ENCODE measurements at regions not wholly inside any gene's neighbourhood (a gene's known extent, or its start where the extent isn't known, plus 50 kb on each side); places are given as distances from the start of the nearest gene placed in this dataset.

DNA sequence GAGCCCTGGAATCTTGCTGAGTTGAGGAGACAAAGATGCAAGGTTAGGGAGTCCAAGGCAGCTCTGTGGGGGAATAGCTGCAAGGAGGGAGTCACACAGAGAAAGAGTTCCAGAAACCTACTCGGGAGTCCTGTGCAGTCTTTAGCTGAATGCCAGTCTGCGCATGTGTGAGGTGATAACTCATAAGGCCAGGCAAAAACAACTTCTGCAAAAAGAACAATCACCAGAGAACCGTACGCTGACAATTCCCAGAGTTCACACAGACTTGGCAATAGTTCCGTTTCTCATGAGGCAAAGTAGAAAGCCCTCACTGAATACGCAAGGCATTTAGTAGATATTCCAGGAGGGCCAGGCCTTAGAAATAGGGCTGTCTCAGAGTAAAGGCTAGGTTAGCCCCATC lies 135.2 kb upstream of the TAB2 start:
- no peak for DNase-seq (ENCODE audit: low read depth in 2 of 2)

DNA sequence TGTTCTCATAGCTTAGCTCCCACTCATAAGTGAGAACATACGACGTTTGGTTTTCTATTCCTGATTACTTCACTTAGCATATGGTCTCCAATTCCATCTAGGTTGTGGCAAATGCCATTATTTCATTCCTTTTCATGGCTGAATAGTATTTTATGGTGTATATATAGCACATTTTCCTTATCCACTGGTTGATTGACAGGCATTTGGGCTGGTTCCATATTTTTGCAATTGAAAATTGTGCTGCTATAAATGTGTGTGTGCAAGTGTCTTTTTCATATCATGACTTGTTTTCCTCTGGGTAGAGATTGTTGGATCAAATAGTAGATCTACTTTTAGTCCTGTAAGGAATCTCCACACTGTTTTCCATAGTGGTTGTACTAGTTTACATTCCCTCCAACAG lies 133.0 kb upstream of the TAB2 start:
- no peak for DNase-seq (ENCODE audit: low read depth in 2 of 2)

DNA sequence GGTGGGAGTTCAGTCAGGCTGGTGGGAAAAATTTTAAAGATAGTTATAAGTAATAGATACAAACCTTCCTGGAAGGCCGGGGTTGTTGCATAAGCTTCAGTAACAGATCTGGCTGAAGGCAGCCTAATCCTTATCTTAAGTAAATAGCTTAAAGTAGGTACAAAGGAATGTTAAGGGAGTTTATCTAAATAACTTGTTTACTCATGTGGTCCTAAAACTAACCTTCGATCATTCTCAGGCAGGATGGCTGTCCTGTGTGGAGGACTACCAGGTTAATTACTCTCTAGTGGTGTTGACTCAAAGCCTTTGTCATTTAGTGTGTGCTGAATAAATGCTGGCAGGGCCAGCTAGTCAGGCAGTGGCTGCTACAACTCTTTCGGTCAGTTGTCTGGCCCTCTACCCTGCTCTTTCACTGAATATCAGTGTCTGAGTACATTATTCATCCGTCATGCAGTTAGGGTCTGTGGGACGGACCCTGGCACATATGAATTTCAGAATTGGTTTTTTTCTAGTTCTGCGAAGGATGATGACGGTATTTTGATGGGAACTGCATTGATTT lies 131.6 kb upstream of the TAB2 start:
- no peak for DNase-seq (ENCODE audit: low read depth in 2 of 2)

DNA sequence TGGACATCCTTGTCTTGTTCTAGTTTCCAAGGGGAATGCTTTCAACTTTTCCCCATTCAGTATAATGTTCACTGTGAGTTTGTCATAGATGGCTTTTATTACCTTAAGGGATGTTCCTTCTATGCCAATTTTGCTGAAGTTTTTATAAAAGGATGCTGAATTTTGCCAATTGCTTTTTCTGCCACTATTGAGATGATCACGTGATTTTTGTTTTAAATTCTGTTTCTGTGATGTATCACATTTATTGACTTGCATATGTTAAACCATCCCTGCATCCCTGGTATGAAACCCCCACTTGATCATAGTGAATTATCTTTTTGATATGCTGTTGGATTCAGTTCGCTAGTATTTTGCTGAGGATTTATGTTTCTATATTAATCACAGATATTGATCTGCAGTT lies 130.6 kb upstream of the TAB2 start:
- no peak for DNase-seq (ENCODE audit: low read depth in 2 of 2)

DNA sequence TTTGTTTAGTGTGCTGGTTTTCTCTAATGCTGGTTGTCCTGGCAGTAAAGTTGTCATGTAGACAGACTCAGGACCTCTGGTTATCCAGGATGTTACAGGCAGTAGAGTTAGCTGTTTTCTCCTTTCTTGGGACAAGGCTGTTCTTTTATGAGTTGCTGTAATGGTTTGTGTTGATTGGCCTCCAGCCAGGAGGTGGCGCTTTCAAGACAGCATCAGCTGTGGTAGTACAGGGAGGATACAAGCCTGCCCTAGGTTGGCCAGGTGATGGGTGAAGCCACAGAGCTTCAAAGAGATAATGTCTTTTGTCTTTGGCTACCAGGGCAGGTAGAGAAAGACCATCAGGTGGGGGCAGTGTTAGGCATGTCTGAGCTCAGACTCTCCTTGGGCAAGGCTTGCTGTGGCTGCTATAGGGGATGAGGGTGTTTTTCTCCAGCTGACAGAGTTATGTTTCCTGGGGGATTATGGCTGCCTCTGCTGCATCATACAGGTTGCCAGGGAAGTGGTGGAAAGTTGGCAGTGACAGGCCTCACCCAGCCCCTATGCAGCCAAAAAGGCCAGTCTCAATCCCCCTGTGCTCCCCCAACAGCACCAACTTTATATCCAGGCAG lies 127.2 kb upstream of the TAB2 start:
- DNase-seq (ENCODE audit: low read depth in 2 of 2): peak in 1 of 2 donors; percentile 37

DNA sequence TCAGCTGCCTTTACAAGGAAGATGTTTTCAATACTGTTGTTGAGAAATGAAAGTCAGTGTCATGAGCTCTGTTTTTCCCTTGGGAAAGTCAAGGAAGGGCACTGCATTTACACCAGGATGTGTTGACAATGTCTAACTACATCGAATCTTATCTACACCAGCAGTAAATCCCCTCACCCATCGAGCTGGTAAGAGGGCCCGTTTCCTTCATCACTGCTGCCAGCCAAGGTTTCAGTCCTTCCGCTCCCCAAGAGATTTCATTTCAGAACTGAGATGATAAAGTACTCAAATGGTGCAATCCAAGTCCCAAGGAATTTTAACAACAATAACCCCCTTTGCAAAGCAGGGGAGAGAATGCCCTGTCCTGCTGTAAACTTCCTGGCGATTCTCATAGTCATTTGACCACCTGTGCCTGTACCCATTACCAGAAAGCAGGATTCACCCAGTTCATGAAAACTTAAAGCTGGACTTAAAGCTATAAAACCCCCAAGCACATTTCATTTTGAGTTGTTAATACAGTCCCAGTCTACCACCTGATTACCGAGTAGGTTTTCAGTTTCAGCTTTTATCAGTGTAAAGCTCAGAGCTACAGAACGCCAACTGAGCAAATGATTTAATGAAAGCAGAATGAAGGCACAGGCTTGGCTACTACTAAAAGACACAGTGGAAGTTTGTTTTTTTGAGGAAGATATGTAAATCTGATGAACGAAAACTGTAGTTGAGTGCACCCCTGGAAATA lies 122.5 kb upstream of the TAB2 start:
- no peak for DNase-seq (ENCODE audit: low read depth in 2 of 2)

DNA sequence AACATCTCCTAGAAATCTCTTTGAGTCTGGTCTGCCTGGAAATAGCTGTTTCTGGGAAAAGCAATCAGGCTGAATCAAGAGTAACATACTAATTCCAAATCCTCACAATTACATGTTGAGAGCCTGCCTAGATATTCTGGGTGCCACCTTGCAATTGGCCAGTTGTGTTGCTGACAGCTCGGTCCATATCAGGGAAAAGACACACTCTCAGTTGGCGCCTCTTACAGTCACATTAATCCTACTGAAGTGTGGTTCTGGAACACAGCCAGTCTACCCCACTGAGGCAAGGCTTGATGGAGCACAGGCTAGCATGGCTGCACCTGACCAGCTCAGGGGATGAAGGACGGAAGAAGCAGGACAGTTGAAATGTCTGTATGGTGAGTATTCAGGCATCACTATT lies 121.4 kb upstream of the TAB2 start:
- DNase-seq (ENCODE audit: low read depth in 2 of 2): no peak

DNA sequence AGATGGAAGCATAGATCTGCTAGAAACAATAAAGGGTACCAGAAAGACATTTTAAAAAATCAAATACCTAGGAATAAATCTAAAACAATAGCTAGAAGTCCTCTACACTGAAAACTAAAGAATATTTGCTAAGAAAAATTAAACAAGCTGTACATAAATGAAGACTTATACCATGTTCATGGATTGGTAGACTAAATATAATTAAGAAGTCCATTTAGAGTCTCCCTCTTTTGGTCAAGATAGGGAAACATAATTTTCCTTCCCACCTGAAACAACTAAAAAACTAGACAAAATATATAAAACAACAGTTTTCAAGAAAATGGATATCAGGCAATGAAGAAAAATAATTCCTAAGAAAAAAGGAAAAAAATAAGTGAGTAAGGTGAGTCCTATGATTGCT lies 120.0 kb upstream of the TAB2 start:
- no peak for DNase-seq (ENCODE audit: low read depth in 2 of 2)

DNA sequence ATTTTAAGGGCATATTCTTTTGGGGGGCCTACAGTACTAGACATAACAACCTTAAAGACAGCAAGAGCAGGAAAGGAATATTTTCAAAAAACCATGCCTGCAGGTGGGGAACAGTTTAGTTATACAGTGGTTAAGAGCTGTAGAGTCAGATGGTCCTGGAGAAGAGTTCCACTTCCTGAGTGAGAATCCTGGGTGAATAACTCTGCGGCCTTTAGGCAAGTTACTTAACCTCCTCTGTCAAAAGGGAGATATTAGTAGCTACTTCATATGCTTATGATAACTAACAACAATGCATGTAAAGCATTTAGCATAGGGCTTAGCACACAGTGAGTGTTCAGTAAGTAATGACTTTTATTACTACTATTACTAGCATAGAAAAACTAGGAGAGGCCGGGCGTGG lies 119.2 kb upstream of the TAB2 start:
- DNase-seq (ENCODE audit: low read depth in 2 of 2): no peak

DNA sequence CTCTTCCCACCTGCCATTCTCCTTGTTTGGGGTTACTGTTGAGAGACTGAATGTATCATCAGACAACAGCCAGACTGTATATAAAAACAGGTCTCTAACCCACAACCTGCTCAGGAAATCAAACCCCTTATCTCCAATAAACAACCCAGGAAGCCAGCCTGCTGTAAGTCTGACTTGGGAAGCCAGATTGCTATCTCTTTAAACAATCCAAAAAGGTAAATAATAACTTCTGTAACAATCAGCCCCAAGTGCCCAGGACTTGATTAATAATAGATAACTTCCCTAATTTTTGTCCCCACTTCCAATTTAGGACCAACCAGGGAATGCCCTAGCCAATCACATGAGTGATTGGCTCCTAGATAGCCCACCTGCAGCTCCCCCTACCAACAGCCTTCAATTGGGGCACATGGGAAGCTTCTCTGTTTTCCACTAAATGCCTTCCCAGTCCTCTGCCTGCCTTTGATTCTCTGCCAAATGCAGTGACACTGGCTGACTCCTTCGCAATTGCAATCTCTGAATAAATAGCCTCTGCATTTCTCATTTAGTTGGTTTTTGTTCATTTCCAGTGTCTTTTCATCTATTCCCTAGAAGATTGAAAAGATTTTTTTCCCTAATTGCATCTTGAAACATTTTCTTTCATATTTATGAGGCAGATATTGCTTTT lies 117.1 kb upstream of the TAB2 start:
- DNase-seq (ENCODE audit: low read depth in 2 of 2): no peak

DNA sequence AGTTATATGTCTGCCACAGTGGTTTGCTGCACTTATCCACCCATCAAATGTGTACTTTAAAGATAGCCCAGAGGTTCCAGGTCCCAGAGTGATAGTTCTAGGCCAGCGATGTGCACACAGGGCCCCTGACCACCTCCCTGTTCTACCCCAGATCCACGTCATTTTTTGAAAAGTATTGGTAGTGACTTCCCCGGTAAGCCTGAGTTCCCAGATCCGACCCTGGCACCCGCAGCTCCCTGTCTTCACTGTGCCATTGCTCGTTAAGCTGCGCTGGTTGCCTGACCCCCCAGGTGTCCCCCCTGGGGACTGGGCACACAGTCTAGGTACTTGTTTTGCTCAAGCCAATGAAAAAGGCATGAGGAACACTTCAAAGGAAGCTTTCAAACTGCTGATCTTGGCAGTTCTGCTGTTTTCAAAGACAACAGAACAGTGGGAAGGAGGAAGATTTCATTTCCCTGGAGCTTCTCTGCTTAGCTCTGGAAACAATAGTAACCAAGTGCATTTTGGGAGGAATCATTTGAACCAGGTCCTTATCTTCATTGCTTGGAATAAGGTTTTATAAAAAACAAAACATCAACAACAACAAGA lies 116.3 kb upstream of the TAB2 start:
- DNase-seq (ENCODE audit: low read depth in 2 of 2): no peak

DNA sequence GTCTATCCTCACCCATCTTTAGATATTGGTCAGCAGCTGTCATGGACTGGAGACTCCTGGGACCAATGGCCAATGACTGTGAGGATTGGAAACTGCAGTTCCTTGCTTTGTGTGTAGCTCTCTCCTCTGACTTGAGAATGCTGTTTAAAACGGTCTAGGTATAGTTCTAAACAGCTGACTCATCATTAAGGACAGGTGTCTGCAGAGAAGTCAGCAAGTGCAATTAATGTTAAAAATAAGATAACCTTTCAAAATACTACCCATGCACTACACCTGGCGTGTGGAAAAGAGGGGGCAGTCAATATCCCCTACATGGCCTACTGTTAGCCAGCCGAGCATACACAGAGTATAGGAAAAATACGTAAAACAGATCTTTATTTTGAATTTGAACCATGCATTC lies 115.4 kb upstream of the TAB2 start:
- DNase-seq (ENCODE audit: low read depth in 2 of 2): no peak

DNA sequence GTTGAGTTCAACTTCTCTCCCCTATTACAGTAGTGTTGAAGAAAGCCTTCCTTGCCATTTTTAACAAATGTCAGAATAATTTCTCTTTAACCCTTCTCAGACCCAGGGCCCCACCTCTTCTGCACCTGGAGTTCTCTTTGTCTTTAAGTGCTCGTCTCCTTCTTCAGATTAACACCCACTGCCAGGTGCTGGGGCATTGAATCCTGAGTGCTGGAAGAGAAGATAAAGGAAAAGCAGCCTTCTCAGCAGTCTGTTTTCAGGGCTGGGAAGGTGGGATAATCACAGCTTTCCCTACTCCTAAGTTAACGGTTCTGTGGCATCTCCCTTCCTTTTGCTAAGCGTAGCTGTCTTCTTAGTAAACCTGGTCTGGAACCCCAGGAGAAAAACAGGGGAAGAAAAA lies 114.6 kb upstream of the TAB2 start:
- DNase-seq (ENCODE audit: low read depth in 2 of 2): no peak

DNA sequence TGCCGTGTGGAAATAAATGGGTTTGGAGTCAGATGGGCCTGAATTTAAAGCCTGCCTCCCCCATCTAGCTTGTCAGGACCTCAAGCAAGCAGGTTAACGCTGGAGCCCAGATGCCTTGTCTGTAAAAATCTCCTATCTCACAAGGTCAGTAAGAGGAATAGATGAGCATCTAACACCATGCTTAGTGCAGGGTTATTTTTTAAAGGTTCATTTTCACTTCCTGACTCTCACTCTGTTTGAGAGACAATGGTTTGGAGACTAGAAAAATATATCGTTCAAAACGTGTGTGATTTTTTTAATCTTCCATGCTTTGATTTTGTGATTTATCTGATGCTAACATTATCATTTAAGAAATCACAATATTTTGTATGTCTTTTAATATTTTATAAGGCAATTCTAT lies 114.0 kb upstream of the TAB2 start:
- no peak for DNase-seq (ENCODE audit: low read depth in 2 of 2)

DNA sequence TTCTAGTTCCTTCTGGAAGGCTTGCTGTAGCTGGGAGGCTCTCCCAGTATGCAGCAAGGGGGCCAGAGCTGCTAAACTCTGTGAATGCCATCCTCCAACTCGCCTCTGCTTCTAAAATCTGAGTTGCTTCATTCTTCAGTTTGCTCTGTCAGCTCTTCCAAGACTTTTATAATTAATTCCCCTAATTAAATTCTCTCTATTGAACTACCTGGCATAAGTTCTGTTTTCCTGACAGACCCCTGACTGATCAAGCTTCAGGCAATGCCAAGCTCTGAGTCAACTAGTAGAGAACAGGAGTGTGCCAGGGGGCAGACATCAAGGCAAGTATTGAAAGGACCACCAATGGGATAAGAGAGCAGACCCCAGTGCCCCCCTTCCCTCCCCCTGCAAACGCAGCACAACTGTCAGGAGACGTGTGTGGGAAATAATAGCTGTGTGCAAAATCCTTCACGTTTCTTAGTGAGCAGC lies 109.3 kb upstream of the TAB2 start:
- DNase-seq (ENCODE audit: low read depth in 2 of 2): no peak

DNA sequence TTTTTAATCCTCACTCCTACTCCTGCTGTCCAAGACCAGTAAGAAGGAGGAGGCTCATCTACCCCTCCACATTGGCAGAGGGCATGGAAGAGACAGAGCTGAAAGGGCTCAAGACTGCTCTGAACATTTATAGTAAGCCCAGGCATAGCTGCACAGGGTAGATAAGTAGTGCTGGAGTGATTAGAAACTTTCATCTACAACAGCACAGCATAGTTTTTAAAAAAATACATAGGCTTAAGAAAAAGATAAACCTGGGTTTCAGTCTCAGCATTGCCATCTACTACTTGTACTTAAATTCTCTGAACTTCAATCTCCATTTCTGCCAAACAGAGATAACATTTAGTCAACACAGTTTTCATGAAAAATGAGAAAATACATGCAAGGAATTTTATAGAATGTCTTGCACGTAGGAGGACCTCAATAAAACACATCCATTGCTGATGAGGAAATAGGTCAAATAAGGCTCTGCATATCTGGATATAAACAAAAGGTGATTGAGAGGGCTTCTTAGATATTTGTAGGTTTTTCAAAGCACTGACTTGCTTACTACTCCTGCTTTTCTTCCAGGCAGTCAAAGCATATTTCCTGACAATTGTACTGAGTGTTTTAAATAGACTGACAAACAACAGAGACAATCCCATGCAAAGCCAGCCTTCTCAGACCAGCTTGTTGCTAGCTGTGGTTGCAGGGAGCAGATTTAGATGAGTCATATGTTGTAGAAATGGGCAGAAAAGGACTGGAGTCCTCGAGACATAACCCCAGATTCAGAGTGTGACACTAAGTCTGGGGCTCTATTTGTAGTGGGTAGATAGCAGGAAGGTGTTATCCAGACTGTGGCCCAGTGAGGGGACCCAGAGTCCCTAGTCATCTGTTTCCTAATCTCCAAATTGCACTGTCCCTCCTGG lies 107.4 kb upstream of the TAB2 start:
- DNase-seq (ENCODE audit: low read depth in 2 of 2): no peak

DNA sequence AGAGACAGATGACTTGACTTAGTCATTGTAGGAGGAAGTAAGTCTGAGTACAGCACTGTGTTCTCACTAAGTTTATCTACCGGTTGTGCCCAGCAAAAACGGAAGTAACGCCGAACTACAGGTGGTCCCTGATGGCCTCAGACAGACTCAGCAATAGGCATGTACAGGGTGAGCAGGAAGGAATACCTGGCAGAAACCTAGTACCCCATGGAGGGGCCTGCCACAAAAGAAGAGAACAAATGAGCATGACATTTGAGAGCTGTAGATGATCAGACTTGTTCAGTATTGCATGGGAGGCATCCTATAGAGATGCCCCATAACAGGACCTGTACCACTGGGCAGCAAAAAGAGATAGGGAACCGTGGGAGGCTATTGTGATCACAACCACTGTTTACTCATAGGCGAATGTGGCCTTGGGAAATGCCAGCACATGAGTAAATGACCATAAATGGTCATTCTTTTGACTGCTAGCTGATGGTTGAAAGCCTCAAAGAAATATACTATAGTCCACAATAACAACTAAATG lies 106.4 kb upstream of the TAB2 start:
- no peak for DNase-seq (ENCODE audit: low read depth in 2 of 2)

DNA sequence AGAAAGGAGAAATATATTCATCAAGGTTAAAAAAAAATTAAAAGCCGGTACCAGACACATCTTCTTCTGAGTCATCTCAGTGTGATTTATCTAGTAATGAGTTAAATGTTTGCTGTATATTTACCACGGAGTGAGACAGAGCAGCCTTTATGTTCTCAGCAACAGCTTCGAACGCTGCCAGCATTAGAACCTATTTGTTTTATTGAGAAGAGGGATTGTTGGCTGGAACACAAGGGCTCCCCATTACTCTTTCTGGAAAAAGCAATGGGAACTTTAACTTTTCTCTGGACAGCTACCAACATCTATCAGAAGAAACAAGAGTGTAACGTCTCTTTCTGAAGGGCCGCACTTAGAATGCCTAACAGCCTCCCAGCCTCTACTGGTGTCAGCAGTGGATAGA lies 105.3 kb upstream of the TAB2 start:
- DNase-seq (ENCODE audit: low read depth in 2 of 2): no peak

DNA sequence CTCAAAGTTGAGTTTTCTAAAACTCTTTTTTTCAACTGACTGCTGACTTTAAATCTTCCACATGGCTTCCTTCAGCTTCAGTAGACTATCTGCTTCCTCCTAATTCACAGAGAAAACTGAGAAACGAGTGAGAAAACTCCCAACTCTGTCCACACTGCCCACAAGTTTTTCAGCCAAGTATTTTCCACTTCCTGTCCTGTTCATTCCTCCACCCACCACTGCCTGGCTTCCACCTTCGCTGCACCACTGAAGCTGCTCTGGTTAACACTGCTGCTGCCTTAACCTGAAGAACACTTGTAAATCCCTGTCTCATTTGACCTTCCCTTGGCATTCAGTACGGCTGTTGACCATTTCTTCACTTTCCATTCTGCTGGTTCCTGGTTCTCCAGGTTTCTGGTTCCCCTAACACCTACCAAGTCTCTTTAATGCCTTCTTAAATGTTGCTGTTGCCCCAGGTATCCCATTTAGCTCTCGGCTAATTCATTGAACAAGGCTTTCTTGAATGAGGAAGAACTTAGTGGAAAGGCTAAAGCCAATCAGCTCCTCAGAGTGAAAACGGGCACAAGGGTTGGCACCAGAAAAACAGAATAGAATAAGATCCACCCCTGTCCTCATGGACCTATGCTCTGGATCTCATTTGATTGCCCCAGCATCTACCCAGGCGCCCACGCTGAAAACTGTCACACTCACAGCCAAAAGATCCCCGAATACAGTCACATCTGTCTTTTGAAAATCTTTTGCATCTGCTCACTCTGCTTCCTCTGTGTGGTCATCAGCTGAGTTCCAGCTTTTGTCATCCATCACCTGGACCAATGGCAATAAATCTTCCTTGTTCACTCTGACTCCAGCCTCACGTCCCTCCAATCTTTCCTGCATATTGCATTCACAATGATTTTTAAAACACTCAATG lies 104.4 kb upstream of the TAB2 start:
- DNase-seq (ENCODE audit: low read depth in 2 of 2): peak in 1 of 2 donors; percentile 47

DNA sequence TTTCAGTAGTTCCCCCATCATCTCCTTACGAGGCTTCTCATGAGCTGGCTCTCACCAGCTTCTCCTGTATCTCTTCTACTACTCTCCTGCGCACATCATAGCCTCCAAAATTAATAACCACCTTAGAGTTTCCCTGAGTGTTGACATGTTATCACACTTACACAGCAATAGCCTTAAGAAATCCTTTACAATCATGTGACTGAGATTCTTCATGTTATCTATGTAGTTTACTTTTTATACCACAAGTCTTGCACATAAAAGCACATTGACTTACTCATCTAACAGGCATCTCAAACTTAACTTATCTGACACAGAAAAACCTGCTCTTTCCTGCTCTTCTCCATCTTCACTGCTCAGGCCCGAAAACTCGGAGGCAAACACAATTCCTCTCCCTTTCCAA lies 103.7 kb upstream of the TAB2 start:
- DNase-seq (ENCODE audit: low read depth in 2 of 2): no peak

All from stimulated activated CD8-positive, alpha-beta memory T cell treated with anti-CD3 and anti-CD28 coated beads, Interleukin-15, amount 100 ng/mL, for 48 hours (primary cell).